HG02642 (cell line): ENCODE measurements at regions not wholly inside any gene's neighbourhood (a gene's known extent, or its start where the extent isn't known, plus 50 kb on each side); places are given as distances from the start of the nearest gene placed in this dataset.

Experiments used
- ATAC-seq: cut with Tn5 transposase; IDR thresholded peaks from one replicate; pipeline ENCODE4 v1.9.1; 2021; ENCODE audit warnings: mild to moderate bottlenecking; ENCODE audit not compliant: unreplicated experiment, poor library complexity

DNA sequence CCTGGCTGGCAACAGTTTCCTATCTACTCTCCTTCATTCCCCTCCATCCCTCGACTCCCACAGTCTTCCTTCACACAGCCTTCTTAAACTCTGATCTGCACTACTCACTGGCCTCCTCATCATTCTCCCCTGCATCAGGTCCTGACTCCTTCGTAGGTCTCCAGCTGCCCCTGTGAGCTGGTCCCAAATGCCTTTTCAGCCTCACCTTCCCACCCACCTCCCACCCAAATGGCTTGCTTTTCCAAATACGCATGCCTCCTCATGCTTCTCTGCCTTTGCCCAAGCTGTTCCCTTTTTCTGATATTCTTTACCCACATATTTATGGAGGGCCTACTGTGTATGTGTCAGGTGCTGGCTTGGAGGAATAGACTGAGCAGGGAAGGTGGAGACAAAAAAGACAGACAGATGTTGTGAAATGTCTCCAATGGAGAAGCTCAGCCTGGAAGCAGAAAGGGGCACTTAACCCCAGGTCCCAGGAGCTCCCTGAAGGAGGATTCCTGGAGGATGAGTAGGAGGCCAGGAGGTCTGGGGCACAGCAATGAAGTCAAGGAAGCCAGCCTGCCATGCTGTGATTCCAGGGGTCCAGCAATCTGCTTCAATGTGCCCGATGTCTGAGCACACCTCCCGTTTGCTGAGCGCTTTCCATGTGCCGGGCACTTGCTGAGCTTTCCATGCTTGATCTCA is 252.2 kb downstream of the SHQ1 start:
- ATAC-seq: no peak

DNA sequence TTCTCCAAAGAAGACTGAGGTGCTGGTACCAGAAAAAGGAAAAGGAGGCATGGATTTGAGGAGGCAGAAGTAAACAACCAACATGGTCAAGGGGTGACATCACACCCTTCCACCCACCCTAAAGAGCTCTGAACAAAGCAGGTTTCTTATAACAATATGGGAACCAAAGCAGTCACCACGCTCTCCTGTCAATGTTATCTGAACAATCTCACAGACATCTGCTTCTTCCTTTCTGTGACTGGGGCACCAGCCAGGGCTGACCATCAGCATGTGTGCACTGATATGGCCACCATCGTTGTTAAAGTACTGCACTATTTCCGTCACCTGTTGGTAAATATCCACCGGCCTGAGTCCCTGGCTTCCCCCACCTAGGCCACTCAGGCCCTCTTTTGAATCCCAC is 252.9 kb downstream of the SHQ1 start:
- no peak for ATAC-seq

DNA sequence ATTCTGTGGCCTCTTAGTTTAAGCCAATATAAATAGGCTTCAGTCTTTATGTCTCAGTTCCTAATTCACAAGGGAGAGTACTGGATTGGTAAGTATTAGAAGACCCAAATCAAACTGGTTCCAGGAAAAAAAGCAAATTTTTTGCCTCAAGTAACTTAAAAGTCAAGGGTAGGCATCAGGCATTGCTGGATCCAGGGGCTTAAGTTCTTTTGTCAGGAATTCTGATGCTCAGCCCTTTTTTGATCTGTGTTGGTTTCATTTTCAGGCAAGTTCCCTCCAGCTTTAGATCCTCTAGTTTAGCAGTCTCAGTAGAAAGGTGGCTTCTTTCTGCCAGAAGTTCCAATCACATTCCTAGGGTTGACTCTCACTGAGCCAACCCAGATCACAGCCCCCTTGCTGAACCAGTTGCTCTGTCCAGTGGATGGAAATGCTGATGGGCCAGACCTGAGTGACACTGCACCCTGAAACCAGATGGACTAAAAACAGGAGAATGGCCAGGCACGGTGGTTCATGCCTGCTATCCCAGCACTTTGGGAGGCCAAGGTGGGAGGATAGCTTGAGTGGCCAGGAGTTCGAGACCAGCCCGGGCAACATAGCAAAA is 253.5 kb downstream of the SHQ1 start:
- no peak for ATAC-seq

DNA sequence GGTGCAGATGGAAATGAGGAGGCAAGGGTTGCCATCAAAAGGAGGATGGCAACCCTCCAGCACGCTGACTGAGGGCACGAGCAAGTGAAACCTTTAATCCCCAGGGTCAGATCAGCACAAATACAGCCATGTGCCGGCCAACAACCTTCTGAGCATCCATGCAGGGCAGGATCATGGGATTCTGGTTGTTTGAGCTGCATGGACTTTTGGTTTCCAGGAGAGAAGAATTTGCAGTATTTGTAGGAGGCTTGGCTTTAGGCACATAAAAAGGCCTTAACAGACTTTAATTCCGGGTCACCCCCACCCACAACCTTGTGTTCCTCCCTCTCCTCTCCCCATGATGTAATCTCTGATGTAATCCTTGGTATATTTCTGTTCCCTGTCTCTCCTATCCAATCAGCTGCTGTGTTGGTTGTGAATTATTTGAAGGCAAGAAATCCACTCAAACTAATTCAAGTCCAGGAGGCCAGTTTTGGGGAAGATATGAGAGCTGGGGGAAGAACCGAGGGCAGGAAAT is 254.3 kb downstream of the SHQ1 start:
- no peak for ATAC-seq

DNA sequence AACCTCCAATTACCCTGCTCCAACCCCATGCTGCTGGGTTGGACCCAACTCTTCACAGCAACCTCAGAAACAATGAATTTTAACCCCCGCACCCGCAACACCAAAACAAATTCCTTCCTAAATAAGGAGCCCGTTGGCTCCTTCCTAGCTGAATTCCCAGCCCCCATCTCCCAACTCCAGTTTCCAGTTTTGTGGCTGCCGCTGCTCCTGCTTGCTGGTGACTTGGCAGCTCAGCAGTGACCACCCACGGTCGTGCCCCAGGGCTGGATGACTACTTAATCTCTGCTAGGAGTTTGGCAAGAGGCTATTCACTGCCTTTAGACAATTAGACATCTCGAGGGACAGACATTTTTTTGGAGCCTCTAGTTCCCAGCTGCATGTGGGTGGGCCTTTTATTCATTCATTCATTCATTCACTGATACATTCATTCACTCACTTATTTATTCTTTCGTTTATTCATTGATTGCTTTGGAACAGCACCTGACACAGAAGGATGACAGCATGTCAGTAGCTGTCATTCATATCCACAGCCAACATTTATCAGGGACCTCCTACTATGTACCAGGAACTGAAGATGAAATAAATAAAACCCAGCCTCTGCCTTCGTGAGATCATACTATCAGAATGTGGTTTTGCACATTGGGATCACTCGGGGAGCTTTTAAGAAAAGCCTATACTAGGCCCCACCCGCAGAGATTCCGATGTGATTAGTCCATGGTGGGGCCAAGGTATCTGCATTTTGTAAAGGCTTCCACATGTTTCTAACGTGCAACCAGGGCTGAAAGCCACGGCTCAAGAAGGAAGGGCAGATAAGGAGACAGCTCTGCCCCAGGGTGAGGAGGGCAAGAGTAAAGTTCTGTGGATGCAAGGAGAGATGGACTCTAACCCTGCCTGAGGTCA is 256.5 kb downstream of the SHQ1 start:
- ATAC-seq: no peak

DNA sequence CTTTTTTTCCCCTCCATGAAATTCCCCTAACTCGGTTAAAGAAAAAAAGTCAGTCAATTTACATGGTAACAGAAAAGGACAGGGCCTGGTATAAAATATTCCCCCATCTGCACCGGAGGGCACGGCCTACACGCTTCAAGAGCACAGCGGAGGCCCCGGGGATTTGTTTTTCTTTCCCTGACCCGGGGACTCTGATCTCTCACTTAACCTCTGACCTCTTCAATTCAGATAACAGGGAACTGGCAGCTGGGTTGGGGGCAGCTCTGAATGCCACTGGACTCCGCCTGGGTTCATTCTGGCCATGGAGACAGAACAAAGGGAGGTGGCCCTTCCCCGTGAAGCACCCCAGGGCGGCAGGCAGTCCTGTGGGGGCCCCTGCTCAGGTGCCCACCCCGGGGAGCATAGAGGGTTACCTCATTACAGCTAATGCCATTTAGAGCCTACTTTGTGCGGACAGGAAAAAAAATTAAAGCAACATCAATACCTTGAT is 257.5 kb downstream of the SHQ1 start:
- no peak for ATAC-seq

DNA sequence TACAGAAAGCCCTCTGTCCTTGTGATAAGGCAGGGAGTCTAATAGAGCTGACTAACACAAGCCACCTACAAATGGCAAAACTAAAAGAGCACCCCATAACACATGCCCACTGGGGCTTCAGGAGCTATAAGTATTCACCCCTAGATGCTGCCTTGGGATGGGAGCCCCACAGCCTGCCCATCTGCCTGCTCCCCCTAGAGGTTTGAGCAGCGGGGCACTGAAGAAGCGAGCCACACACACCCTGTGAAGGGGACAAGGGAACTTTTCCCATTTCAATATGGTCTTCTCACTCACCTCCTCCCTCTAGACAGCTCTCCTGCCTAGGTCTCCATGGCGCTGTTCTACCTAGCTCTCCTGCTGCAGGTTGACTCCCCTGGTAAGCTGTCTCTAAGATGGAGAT is 261.0 kb downstream of the SHQ1 start:
- no peak for ATAC-seq

DNA sequence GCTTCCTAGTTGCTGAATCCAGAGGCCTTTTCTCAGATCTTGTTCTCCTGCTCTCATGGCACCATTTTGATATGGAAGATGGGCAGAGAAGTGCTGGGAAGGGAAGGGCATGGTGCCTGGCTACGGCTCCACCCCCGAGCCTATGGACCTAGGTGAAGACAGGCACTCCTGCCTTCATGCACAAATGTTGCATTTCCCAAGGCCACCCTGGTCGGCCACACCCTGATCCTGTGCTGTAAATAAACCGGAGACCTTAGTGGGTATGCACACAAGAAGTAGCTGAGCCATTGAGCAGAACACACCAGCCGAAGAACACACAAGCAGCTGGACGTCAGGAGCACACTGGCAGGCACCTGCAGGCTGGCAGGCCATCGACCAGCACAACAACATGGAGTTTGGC is 261.6 kb downstream of the SHQ1 start:
- no peak for ATAC-seq

DNA sequence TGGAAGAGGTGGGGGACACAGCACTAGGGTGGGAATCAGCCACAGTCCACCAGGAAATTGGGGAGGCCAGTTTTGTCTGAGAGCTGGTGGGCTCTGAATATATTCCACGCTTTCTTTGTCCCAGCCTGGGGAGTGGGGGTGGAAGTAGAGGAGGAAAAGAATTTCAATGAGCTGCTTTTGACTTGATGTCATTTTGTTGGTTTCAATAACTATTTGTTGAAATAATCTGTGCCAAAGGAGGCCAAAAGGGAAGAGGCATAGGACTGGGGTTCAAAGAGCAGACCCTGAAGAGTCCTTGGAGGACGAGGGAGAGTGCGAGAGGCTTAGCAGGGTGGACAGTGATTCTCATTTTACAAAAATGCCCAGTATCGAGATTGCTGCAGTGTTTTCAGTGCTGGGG is 262.3 kb downstream of the SHQ1 start:
- no peak for ATAC-seq

DNA sequence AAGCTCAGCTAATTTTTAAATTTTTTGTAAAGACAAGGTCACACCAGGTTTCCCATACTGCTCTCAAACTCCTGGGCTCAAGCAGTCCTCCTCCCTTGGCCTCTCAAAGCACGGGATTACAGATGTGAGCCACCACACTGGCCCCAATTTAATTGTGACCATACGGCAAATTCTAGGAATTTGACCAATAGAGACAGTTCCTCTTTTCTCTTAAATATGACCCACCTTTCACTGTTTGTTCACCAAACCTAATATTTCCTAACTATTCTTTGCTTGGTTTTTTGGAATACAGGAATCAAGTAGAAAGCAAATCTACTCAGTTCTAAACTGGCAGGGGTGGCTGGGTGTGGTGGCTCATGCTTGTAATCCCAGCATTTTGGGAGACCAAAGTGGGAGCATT is 264.0 kb downstream of the SHQ1 start:
- ATAC-seq: no peak

DNA sequence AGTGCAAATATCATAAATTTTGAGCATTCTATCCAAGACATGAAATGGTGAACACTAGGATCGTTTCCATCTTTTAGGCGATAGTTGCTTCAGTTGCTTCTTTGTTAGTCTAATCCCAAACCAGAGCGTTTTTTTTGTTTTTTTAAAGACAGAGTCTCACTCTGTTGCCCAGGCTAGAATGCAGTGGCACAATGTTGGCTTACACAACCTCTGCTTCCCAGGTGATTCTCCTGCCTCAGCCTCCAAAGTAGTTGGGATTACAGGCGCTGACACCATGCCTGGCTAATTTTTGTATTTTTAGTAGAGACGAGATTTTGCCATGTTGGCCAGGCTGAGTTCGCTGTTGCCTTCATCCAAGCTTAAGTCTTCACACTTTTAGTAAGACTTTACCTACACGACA is 265.3 kb downstream of the SHQ1 start:
- no peak for ATAC-seq

DNA sequence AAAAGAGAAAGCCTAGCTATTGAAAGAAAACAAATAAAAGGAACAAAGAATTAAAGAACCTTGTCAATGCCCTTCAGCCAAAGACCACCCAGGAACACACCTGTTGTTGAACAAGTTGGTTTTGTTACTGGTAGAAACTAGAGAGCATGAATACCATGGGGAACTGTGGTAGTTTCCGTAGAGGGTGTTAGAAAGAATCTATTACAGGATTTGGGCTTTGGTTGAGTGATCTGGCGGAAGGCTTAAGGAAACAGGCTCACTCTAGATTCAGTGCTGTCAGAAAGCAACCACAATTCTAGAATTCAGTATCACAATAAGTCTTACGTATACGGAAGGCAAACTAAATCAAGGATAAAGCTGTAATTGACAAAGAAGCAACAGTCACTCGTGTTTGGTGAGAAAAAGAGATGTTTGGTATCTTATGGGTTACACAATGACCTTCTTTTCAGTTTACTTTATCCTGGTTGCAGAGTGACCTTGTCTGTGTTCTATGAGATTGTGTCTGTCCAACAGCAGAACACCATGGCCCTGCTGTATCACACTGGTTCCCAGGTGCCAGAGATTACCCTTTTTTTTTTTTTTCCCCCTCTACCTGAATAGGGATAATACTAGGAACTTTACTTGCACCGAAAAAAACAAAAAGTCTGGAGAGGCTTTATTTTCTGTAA is 265.9 kb downstream of the SHQ1 start:
- peak; percentile 98 for ATAC-seq

DNA sequence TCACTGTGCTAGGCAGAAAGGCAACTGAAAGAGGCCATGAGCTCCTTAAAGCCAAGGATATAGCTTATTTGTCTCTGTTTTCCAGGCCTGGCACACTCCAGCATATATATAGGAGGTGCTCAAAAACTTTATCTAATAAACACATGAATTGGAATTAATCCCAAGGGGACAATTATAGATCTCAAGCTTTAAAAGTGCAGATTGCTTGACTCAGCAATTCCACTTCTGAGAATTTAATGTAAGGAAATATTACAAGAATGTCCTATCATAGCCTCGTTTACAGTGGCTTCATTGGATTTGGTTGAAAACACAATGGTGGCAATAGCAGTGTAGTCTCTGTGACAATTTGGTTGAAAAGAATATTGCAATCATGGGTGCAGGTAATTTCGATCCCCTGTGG is 267.3 kb downstream of the SHQ1 start:
- no peak for ATAC-seq

DNA sequence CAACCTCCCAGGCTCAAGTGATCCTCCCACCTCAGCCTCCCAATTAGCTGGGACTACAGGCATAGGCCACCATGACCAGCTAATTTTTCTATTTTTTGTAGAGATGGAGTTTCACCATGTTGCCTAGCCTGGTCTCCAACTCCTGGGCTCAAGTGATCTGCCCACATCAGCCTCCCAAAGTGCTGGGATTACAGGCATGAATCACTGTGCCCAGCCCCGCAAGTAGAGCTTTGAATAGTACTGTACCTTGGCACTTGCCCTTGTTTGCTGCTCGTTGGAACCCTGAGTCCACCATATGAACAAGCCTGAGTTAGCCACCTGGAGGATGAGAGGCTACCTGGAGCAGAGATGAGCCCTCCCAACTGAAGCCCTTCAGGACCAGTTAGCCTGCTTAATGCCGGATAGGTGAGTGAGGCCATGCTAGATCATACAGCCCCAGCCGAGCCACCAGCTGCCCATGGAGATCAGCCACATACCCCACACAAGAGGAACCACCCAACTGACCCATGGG is 267.9 kb downstream of the SHQ1 start:
- ATAC-seq: no peak

DNA sequence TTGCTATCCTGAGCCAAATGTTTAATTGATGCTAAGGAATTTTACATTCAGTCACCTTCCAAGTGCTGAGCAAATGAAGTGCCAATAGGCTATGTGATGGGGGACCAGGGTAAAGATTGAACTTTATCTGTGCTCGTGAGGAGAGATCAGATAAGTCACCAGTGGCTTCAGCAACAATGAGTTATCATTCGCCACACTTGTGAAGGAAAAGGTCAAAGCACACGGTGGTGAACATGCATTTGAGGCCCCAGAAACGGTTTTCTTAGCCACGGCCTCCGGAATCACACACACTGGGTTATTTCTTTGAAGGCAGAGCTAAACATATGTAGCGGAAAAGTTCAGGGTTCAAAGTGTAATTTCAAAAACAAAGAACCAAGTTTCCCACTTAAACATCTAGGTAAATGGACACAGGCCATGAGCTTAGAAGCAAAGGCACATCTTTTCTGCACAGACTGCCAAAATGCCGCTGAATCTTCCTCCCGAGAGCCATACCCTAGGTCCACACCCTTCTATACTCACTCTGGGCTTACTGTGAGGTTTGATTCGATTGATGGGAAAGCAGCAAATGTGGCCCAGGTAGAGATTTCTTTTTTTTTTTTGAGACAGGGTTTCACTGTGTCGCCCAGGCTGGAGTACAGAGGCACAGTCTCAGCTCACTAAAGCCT is 268.5 kb downstream of the SHQ1 start:
- ATAC-seq: no peak

DNA sequence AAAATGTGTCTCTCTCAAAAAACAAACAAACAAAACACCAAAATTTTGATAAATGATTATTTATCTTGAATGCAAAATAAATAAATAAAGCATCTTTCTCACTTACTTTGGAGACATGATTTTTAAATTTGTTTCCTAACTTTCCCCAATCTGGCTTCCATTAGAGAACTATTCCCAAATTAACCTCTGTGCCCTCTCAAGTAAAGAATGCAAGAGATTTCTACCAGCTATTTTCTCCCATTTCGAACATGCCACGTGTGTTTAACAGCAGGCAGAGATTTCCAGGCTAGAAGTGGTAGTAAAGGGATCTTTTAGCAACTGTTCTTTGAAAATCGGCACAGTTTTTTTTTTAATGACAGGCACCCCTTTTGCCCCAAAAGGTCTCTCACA is 269.1 kb downstream of the SHQ1 start:
- no peak for ATAC-seq

DNA sequence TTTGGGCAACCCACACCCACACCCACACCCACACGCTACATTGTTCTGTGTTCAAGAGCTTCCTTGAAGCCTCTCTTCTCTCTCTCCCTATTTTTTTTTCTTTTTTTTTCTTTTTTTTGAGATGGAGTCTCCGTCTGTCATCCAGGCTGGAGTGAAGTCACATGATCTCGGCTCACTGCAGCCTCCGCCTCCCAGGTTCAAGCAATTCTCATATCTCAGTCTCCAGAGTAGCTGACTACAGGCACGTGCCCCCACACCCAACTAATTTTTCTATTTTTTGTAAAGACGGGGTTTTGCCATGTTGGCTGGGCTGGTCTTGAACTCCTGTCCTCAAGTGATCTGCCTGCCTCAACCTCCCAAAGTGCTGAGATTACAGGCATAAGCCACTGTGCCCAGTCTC is 271.1 kb downstream of the SHQ1 start:
- ATAC-seq: no peak

DNA sequence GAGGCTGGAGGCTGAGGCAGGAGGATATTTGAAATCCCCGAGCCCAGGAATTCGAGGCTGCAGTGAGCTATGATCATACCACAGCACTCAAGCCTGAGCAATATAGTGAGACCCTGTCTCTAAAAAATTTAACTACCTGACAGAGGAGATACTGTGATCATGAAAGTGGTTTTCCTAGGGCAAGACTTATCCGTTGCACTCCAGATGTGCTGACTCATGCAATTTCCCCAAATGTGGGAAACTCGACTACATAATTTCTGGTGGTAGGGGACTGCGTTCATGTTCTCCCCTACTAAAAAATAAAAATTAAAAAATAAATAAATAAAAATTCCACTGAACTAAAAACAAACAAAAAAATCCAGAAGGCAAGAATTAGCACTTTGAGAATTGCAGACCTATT is 271.7 kb downstream of the SHQ1 start:
- no peak for ATAC-seq

DNA sequence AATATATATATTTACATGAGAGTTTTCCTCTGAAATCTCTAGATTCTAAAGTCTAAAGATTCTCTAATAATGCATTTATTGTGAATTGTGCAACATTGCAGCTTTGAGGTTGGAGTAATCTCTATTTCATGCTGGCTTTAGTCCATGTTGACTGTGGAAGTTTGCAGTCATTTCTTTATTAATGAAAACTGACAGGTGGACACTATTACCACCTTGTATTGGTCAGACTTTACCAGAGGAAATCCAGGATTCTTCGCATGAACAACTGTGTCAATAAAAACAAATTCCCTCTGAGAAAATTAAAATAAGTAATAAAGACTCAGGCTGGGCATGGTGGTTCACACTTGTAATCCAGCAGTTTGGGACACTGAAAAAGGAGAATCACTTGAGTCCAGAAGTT is 274.1 kb downstream of the SHQ1 start:
- ATAC-seq: no peak

DNA sequence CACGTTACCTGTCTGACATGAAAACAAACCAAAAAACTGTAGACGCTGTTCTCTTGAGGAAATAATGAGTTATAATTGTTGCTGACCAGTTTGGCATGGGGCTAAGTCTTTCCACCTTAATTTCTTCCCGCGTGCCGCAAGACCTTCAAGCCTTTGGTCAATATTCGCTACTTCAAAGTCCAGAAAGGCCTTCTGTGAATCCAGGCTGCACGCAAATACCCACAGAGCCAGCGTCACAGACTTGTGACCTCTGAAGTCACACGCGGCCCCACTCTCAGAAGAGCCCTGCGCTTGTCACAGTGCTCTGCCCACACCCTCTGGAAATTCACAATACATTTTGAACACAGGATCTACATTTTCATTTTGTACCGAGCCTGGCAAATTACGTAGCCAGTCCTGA is 275.2 kb downstream of the SHQ1 start:
- no peak for ATAC-seq
